T-helper 1 cell treated with Interleukin-12 subunit alpha and Interleukin-12 subunit beta and Interleukin-4 antibody, amounts not matched to agents 30 μg/mL and 1 μg/mL, for 36 hours (primary cell): ENCODE measurements at regions not wholly inside any gene's neighbourhood (a gene's known extent, or its start where the extent isn't known, plus 50 kb on each side); places are given as distances from the start of the nearest gene placed in this dataset.

Source experiments
- H3K27ac Mint-ChIP-seq: one replicate; pipeline ENCODE4 v1.8.0; 2021; ENCODE audit warnings: mild to moderate bottlenecking, mixed read lengths
- H3K27me3 Mint-ChIP-seq: one replicate; pipeline ENCODE4 v1.8.0; 2021; ENCODE audit warnings: low read depth, mixed read lengths
- H3K36me3 Mint-ChIP-seq: one replicate; pipeline ENCODE4 v1.8.0; 2021; ENCODE audit warnings: low read depth, mixed read lengths
- H3K4me1 Mint-ChIP-seq: one replicate; pipeline ENCODE4 v1.8.0; 2021; ENCODE audit warnings: low read depth, mixed read lengths
- H3K4me3 Mint-ChIP-seq: one replicate; pipeline ENCODE4 v1.8.0; 2021; ENCODE audit warnings: mild to moderate bottlenecking, moderate library complexity, mixed read lengths
- H3K9me3 Mint-ChIP-seq: one replicate; pipeline ENCODE4 v1.8.0; 2021; ENCODE audit warnings: mixed read lengths

GRCh38 chr9:38342532-38342931, 50.0 kb upstream of the ALDH1B1 start:
- Mint-ChIP-seq H3K4me3 (no peak overlapping the region), H3K36me3 (peaks cover 2% of the 10 kb centered on the region), H3K9me3 (no peaks in the 10 kb centered on the region), H3K27me3 (no peaks in the 10 kb centered on the region), H3K4me1 (peaks cover 4% of the 10 kb centered on the region), H3K27ac (no peak overlapping the region)

GRCh38 chr9:38342096-38342495, 50.4 kb upstream of the ALDH1B1 start:
- Mint-ChIP-seq H3K36me3 (peaks cover 2% of the 10 kb centered on the region), H3K4me1 (peaks cover 4% of the 10 kb centered on the region), H3K9me3 (no peaks in the 10 kb centered on the region), H3K4me3 (no peak overlapping the region), H3K27ac (no peak overlapping the region), H3K27me3 (peaks cover 2% of the 10 kb centered on the region)

GRCh38 chr9:38339496-38339895, 53.0 kb upstream of the ALDH1B1 start:
- peaks cover 4% of the 10 kb centered on the region for H3K4me1 Mint-ChIP-seq
- peaks cover 7% of the 10 kb centered on the region for H3K27me3 Mint-ChIP-seq
- H3K27ac Mint-ChIP-seq: peak overlapping the region; percentile 34
- no peaks in the 10 kb centered on the region for H3K9me3 Mint-ChIP-seq
- H3K4me3 Mint-ChIP-seq: no peak overlapping the region
- peaks cover 2% of the 10 kb centered on the region for H3K36me3 Mint-ChIP-seq

- peaks cover 2% of the 10 kb centered on the region for H3K36me3 Mint-ChIP-seq
- H3K4me1 Mint-ChIP-seq: peaks cover 4% of the 10 kb centered on the region
- peaks cover 7% of the 10 kb centered on the region for H3K27me3 Mint-ChIP-seq
- H3K4me3 Mint-ChIP-seq: no peak overlapping the region
- no peak overlapping the region for H3K27ac Mint-ChIP-seq
- H3K9me3 Mint-ChIP-seq: no peaks in the 10 kb centered on the region
Measured at GRCh38 chr9:38339087-38339486, 53.4 kb upstream of the ALDH1B1 start.

- Mint-ChIP-seq H3K4me1 (peaks cover 4% of the 10 kb centered on the region), H3K27ac (no peak overlapping the region), H3K9me3 (no peaks in the 10 kb centered on the region), H3K36me3 (peaks cover 2% of the 10 kb centered on the region), H3K4me3 (no peak overlapping the region), H3K27me3 (peaks cover 7% of the 10 kb centered on the region)
Measured at GRCh38 chr9:38338342-38339018, 54.0 kb upstream of the ALDH1B1 start.

GRCh38 chr9:38337706-38338264, 54.7 kb upstream of the ALDH1B1 start:
- Mint-ChIP-seq H3K27ac (no peak overlapping the region), H3K4me1 (peaks cover 4% of the 10 kb centered on the region), H3K4me3 (no peak overlapping the region), H3K36me3 (peaks cover 2% of the 10 kb centered on the region), H3K27me3 (peaks cover 7% of the 10 kb centered on the region), H3K9me3 (no peaks in the 10 kb centered on the region)

GRCh38 chr9:38337181-38337580, 55.3 kb upstream of the ALDH1B1 start:
- Mint-ChIP-seq H3K9me3 (no peaks in the 10 kb centered on the region), H3K36me3 (no peaks in the 10 kb centered on the region), H3K4me1 (no peaks in the 10 kb centered on the region), H3K27me3 (peaks cover 7% of the 10 kb centered on the region), H3K4me3 (no peak overlapping the region), H3K27ac (no peak overlapping the region)

- Mint-ChIP-seq H3K27me3 (peaks cover 7% of the 10 kb centered on the region), H3K36me3 (no peaks in the 10 kb centered on the region), H3K4me3 (no peak overlapping the region), H3K9me3 (no peaks in the 10 kb centered on the region), H3K4me1 (no peaks in the 10 kb centered on the region), H3K27ac (no peak overlapping the region)
Measured at GRCh38 chr9:38336341-38336740, 56.2 kb upstream of the ALDH1B1 start.

- Mint-ChIP-seq H3K9me3 (no peaks in the 10 kb centered on the region), H3K4me3 (no peak overlapping the region)
Measured at GRCh38 chr9:38335686-38336085, 56.8 kb upstream of the ALDH1B1 start.

GRCh38 chr9:38334234-38334633, 58.3 kb upstream of the ALDH1B1 start:
- no peak overlapping the region for H3K4me3 Mint-ChIP-seq
- no peaks in the 10 kb centered on the region for H3K9me3 Mint-ChIP-seq
- no peaks in the 10 kb centered on the region for H3K36me3 Mint-ChIP-seq
- no peaks in the 10 kb centered on the region for H3K4me1 Mint-ChIP-seq
- peaks cover 7% of the 10 kb centered on the region for H3K27me3 Mint-ChIP-seq
- H3K27ac Mint-ChIP-seq: no peak overlapping the region

More at GRCh38 chr9:38335686-38336085, 56.8 kb upstream of the ALDH1B1 start:
- H3K27ac Mint-ChIP-seq: no peak overlapping the region
- H3K36me3 Mint-ChIP-seq: no peaks in the 10 kb centered on the region
- peaks cover 7% of the 10 kb centered on the region for H3K27me3 Mint-ChIP-seq
- H3K4me1 Mint-ChIP-seq: no peaks in the 10 kb centered on the region

- H3K36me3 Mint-ChIP-seq: no peaks in the 10 kb centered on the region
- no peak overlapping the region for H3K27ac Mint-ChIP-seq
- H3K4me3 Mint-ChIP-seq: no peak overlapping the region
- peaks cover 7% of the 10 kb centered on the region for H3K27me3 Mint-ChIP-seq
- no peaks in the 10 kb centered on the region for H3K9me3 Mint-ChIP-seq
- no peaks in the 10 kb centered on the region for H3K4me1 Mint-ChIP-seq
Measured at GRCh38 chr9:38333047-38333446, 59.5 kb upstream of the ALDH1B1 start.

- H3K27me3 Mint-ChIP-seq: peaks cover 7% of the 10 kb centered on the region
- H3K36me3 Mint-ChIP-seq: no peaks in the 10 kb centered on the region
- no peaks in the 10 kb centered on the region for H3K9me3 Mint-ChIP-seq
- H3K27ac Mint-ChIP-seq: no peak overlapping the region
- H3K4me1 Mint-ChIP-seq: no peaks in the 10 kb centered on the region
- no peak overlapping the region for H3K4me3 Mint-ChIP-seq
Measured at GRCh38 chr9:38332625-38333024, 59.9 kb upstream of the ALDH1B1 start.

GRCh38 chr9:38331141-38331540, 61.4 kb upstream of the ALDH1B1 start:
- peaks cover 4% of the 10 kb centered on the region for H3K27me3 Mint-ChIP-seq
- H3K27ac Mint-ChIP-seq: no peak overlapping the region
- H3K9me3 Mint-ChIP-seq: no peaks in the 10 kb centered on the region
- no peaks in the 10 kb centered on the region for H3K4me1 Mint-ChIP-seq
- no peak overlapping the region for H3K4me3 Mint-ChIP-seq
- no peaks in the 10 kb centered on the region for H3K36me3 Mint-ChIP-seq

GRCh38 chr9:38329968-38330367, 62.5 kb upstream of the ALDH1B1 start:
- no peaks in the 10 kb centered on the region for H3K27me3 Mint-ChIP-seq
- H3K9me3 Mint-ChIP-seq: no peaks in the 10 kb centered on the region
- H3K27ac Mint-ChIP-seq: no peak overlapping the region
- no peaks in the 10 kb centered on the region for H3K36me3 Mint-ChIP-seq
- no peak overlapping the region for H3K4me3 Mint-ChIP-seq
- H3K4me1 Mint-ChIP-seq: no peaks in the 10 kb centered on the region

- H3K27me3 Mint-ChIP-seq: no peaks in the 10 kb centered on the region
Measured at GRCh38 chr9:38328765-38329164, 63.7 kb upstream of the ALDH1B1 start.

More at GRCh38 chr9:38328765-38329164, 63.7 kb upstream of the ALDH1B1 start:
- H3K4me3 Mint-ChIP-seq: no peak overlapping the region
- H3K27ac Mint-ChIP-seq: no peak overlapping the region
- no peaks in the 10 kb centered on the region for H3K9me3 Mint-ChIP-seq
- H3K4me1 Mint-ChIP-seq: no peaks in the 10 kb centered on the region
- no peaks in the 10 kb centered on the region for H3K36me3 Mint-ChIP-seq
